IMR-90 (cell line): ENCODE measurements at regions not wholly inside any gene's neighbourhood (a gene's known extent, or its start where the extent isn't known, plus 50 kb on each side); places are given as distances from the start of the nearest gene placed in this dataset.

Experiments used
- ATAC-seq: fragments of 200-7000 bp; cut with Tn5 transposase; 2 replicates; pipeline ENCODE4 v1.9.1; 2020; ENCODE audit warnings: low read depth, mild to moderate bottlenecking, moderate library complexity
- BruUV-seq: library from RNA; stranded (reverse); fragments of 400-500 nt; replicated peaks from 2 replicates; lab custom pipeline; 2021; lab: Mats Ljungman, UMichigan
- CTCF ChIA-PET: fragments of 300-600 bp; formaldehyde crosslinking; extraction: SDS; loops from one replicate; lab custom pipeline; 2021; ENCODE audit warnings: antibody characterized with exemption; lab: Yijun Ruan, JAX
- POLR2A ChIA-PET: fragments of 300-600 bp; sonication (Branson Sonifier 250); formaldehyde crosslinking; loops from one replicate; lab custom pipeline; 2022; ENCODE audit warnings: antibody characterized with exemption; ENCODE audit not compliant: unreplicated experiment; lab: Charles Lee
- DNase-seq: peaks from one replicate; pipeline ENCODE4 v3.0.0; 2013
- H2AFZ ChIP-seq: replicated peaks from 2 replicates; pipeline ENCODE3; 2013; ENCODE audit warnings: low read length, mild to moderate bottlenecking; ENCODE audit not compliant: poor library complexity
- H2AK5ac ChIP-seq: 2 replicates; pipeline ENCODE4 v1.6.1; 2013; ENCODE audit warnings: low read depth, low read length, inconsistent platforms
- H2AK9ac ChIP-seq: replicated peaks from 2 replicates; pipeline ENCODE3; 2013; ENCODE audit warnings: mild to moderate bottlenecking, low read depth, low read length, moderate library complexity; ENCODE audit not compliant: poor library complexity
- H2BK120ac ChIP-seq: 2 replicates; pipeline ENCODE4 v1.6.1; 2013; ENCODE audit warnings: low read depth, low read length, inconsistent platforms
- H2BK15ac ChIP-seq: 3 replicates; pipeline ENCODE4 v1.6.1; 2013; ENCODE audit warnings: low read depth, low read length, inconsistent platforms
- H2BK20ac ChIP-seq: 2 replicates; pipeline ENCODE4 v1.6.1; 2013; ENCODE audit warnings: low read depth, mild to moderate bottlenecking, inconsistent platforms, low read length, moderate library complexity
- H2BK5ac ChIP-seq: 2 replicates; pipeline ENCODE4 v1.6.1; 2013; ENCODE audit warnings: mild to moderate bottlenecking, low read depth, low read length, inconsistent platforms; ENCODE audit not compliant: poor library complexity, severe bottlenecking
- H3K14ac ChIP-seq: replicated peaks from 2 replicates; pipeline ENCODE4 v1.6.1; 2013; ENCODE audit warnings: low read depth, low read length, inconsistent platforms
- H3K18ac ChIP-seq: 2 replicates; pipeline ENCODE4 v1.6.1; 2013; ENCODE audit warnings: low read depth, low read length, control low read depth
- H3K23ac ChIP-seq: 2 replicates; pipeline ENCODE4 v1.6.1; 2013; ENCODE audit warnings: low read depth, low read length, inconsistent platforms
- H3K27ac ChIP-seq: 2 replicates; pipeline ENCODE4 v1.5.1; 2013; ENCODE audit warnings: mild to moderate bottlenecking, control low read depth, low read length; ENCODE audit not compliant: insufficient read depth
- H3K27me3 ChIP-seq: 2 replicates; pipeline ENCODE4 v1.6.1; 2013; ENCODE audit warnings: low read length; ENCODE audit not compliant: control insufficient read depth, insufficient read depth
- H3K36me3 ChIP-seq: 2 replicates; pipeline ENCODE4 v1.6.1; 2013; ENCODE audit warnings: low read length, mixed read lengths; ENCODE audit not compliant: control insufficient read depth, insufficient read depth
- H3K4ac ChIP-seq: 2 replicates; pipeline ENCODE4 v1.6.1; 2013; ENCODE audit warnings: low read depth, low read length, inconsistent platforms
- H3K4me1 ChIP-seq: 2 replicates; pipeline ENCODE4 v1.6.1; 2013; ENCODE audit warnings: low read length, mixed read lengths; ENCODE audit not compliant: control insufficient read depth, insufficient read depth
- H3K4me2 ChIP-seq: 2 replicates; pipeline ENCODE4 v1.6.1; 2013; ENCODE audit warnings: low read depth, mild to moderate bottlenecking, control low read depth, low read length, moderate library complexity
- H3K4me3 ChIP-seq: 2 replicates; pipeline ENCODE4 v1.5.1; 2013; ENCODE audit warnings: low read depth, mild to moderate bottlenecking, control low read depth, low read length, moderate library complexity; ENCODE audit not compliant: insufficient read depth
- H3K56ac ChIP-seq: 2 replicates; pipeline ENCODE4 v1.6.1; 2013; ENCODE audit warnings: low read length, inconsistent platforms; ENCODE audit not compliant: insufficient read depth; ENCODE audit errors: extremely low read depth
- H3K79me1 ChIP-seq, 2 experiments: 2 replicates each; pipeline ENCODE4 v1.6.1; 2013; ENCODE audit warnings: low read length in 2 of 2, inconsistent platforms in 1 of 2, low read depth in 1 of 2
- H3K9ac ChIP-seq: 2 replicates; pipeline ENCODE4 v1.6.1; 2013; ENCODE audit warnings: low read depth, low read length, control low read depth
- H3K9me1 ChIP-seq: 2 replicates; pipeline ENCODE4 v1.6.1; 2013; ENCODE audit warnings: low read length, inconsistent platforms; ENCODE audit not compliant: insufficient read depth
- H3K9me3 ChIP-seq: 2 replicates; pipeline ENCODE4 v1.6.1; 2013; ENCODE audit warnings: low read length; ENCODE audit not compliant: control insufficient read depth, insufficient read depth
- H4K20me1 ChIP-seq: 2 replicates; pipeline ENCODE4 v1.6.1; 2013; ENCODE audit warnings: low read length, inconsistent platforms; ENCODE audit not compliant: insufficient read depth
- H4K5ac ChIP-seq: 2 replicates; pipeline ENCODE4 v1.6.1; 2013; ENCODE audit warnings: mild to moderate bottlenecking, low read depth, low read length, control low read depth
- H4K8ac ChIP-seq, 2 experiments: 2 replicates each; pipeline ENCODE4 v1.6.1; 2013; ENCODE audit warnings: low read depth in 2 of 2, low read length in 2 of 2, control low read depth in 1 of 2, inconsistent platforms in 1 of 2
- H4K91ac ChIP-seq: 2 replicates; pipeline ENCODE4 v1.6.1; 2013; ENCODE audit warnings: low read depth, low read length, inconsistent platforms; ENCODE audit not compliant: insufficient read depth
- CHD1 ChIP-seq: IDR thresholded peaks from 2 replicates; pipeline ENCODE4 v1.6.1; 2012; ENCODE audit warnings: low read depth, low read length, improper control_type of control experiment
- WGBS, 2 experiments: methylation state at CpG; one replicate each; pipeline versions ENCODE4 v1.1.5 to v1.1.7; 2013; ENCODE audit warnings: missing lambda C conversion rate in 2 of 2; ENCODE audit not compliant: insufficient read length in 1 of 2; ENCODE audit errors: extremely low coverage in 2 of 2; 5-methylcytosine and 5-hydroxymethylcytosine counted together
- dilution Hi-C: fragments of 300-500 bp; cut with HindIII; formaldehyde crosslinking; loops from one replicate; pipeline ENCODE4 v1.14.3; 2018; ENCODE audit warnings: low sequenced_read_pairs; ENCODE audit not compliant: unreplicated experiment
- in situ Hi-C: fragments of 300-500 bp; cut with MboI; formaldehyde crosslinking; loops from 3 replicates; pipeline ENCODE4 v1.14.3; 2019; ENCODE audit warnings: low sequenced_read_pairs, inconsistent platforms, mixed read lengths
- intact Hi-C: fragments of 100-400 bp; cut with micrococcal nuclease; formaldehyde crosslinking; loops from 2 replicates; pipeline ENCODE4 v1.10.0; 2022

GRCh38 chr4:87745064-87745807 lies 54.1 kb upstream of the IBSP start:
- DNase-seq, result no peak
- Histone ChIP-seq H3K9me3 (no peaks in the 10 kb centered on the region), H3K23ac (no peak overlapping the region), H3K4me1 (no peaks in the 10 kb centered on the region), H2BK5ac (no peak overlapping the region), H3K9me1 (no peaks in the 10 kb centered on the region), H3K56ac (no peak overlapping the region), H3K27me3 (no peaks in the 10 kb centered on the region), H3K79me1 (no peaks in the 10 kb centered on the region), H3K18ac (no peak overlapping the region), H2BK20ac (no peak overlapping the region), H3K4ac (no peak overlapping the region), H4K20me1 (no peaks in the 10 kb centered on the region), H3K36me3 (no peaks in the 10 kb centered on the region), H4K91ac (no peak overlapping the region), H3K9ac (no peak overlapping the region), H3K4me2 (no peak overlapping the region), H2AK5ac (no peak overlapping the region), H3K14ac (no peak overlapping the region), H3K27ac (no peak overlapping the region), H2AK9ac (no peak overlapping the region), H2AFZ (no peak overlapping the region), H2BK15ac (no peak overlapping the region), H3K4me3 (no peak overlapping the region), H4K5ac (no peak overlapping the region), H2BK120ac (no peak overlapping the region), H4K8ac (no peak overlapping the region)
- in situ Hi-C loops, result no loop called here
- ATAC-seq, result no peak
- intact Hi-C loops, result no loop called here
- TF ChIP-seq CHD1, result no peak
- dilution Hi-C loops, result no loop called here
- CTCF ChIA-PET, result no interaction called here
- WGBS, 2 experiments, result 36% methylated on average over 3 of the region's 5 CpGs; no CpG with 5 or more reads in 1 of the 2 experiments
- BruUV-seq, result no TSS peak
- POLR2A ChIA-PET, result no interaction called here
